DMS53 (cell line): ENCODE measurements at regions not wholly inside any gene's neighbourhood (a gene's known extent, or its start where the extent isn't known, plus 50 kb on each side); places are given as distances from the start of the nearest gene placed in this dataset.
"Not testable (repeated sequence)": the region's sequence is repeated elsewhere in the genome, so short reads cannot be mapped to it uniquely, and the experiment has no call there.

ENCODE experiments used
- DNase-seq: peaks from one replicate; lab custom pipeline; 2025; lab: John Stamatoyannopoulos, UW

- DNase-seq: no peak
These were observed 140.5 kb downstream of the ARL4A start for GRCh38 chr7:12827920-12828319.

- no peak for DNase-seq
These were observed 143.6 kb downstream of the ARL4A start for GRCh38 chr7:12831024-12831423.

- no peak for DNase-seq
These were observed 146.4 kb downstream of the ARL4A start for GRCh38 chr7:12833829-12834228.

- DNase-seq: no peak
These were observed 147.3 kb downstream of the ARL4A start for GRCh38 chr7:12834782-12835181.

GRCh38 chr7:12839508-12840153 lies 152.2 kb downstream of the ARL4A start:
- DNase-seq: peak; percentile 44

GRCh38 chr7:12844732-12845131 lies 157.3 kb downstream of the ARL4A start:
- not testable (repeated sequence) for DNase-seq

- DNase-seq: no peak
These were observed 159.6 kb downstream of the ARL4A start for GRCh38 chr7:12847001-12847400.

GRCh38 chr7:12851142-12851541 lies 163.7 kb downstream of the ARL4A start:
- DNase-seq: no peak

- no peak for DNase-seq
These were observed 164.4 kb downstream of the ARL4A start for GRCh38 chr7:12851841-12852240.

GRCh38 chr7:12855036-12855435 lies 167.6 kb downstream of the ARL4A start:
- DNase-seq: no peak

GRCh38 chr7:12859761-12860160 lies 172.3 kb downstream of the ARL4A start:
- DNase-seq: no peak

- no peak for DNase-seq
These were observed 173.6 kb downstream of the ARL4A start for GRCh38 chr7:12861070-12861469.

GRCh38 chr7:12862146-12862545 lies 174.7 kb downstream of the ARL4A start:
- DNase-seq: no peak

GRCh38 chr7:12864470-12865046 lies 177.1 kb downstream of the ARL4A start:
- no peak for DNase-seq

- no peak for DNase-seq
These were observed 178.2 kb downstream of the ARL4A start for GRCh38 chr7:12865593-12865992.

- DNase-seq: no peak
These were observed 178.8 kb downstream of the ARL4A start for GRCh38 chr7:12866207-12866606.

- DNase-seq: no peak
These were observed 180.6 kb downstream of the ARL4A start for GRCh38 chr7:12868027-12868426.

- no peak for DNase-seq
These were observed 182.8 kb downstream of the ARL4A start for GRCh38 chr7:12870219-12870618.

- no peak for DNase-seq
These were observed 185.1 kb downstream of the ARL4A start for GRCh38 chr7:12872487-12872886.

GRCh38 chr7:12873571-12873970 lies 186.1 kb downstream of the ARL4A start:
- DNase-seq: no peak

GRCh38 chr7:12879139-12879538 lies 191.7 kb downstream of the ARL4A start:
- no peak for DNase-seq

GRCh38 chr7:12881712-12882111 lies 194.3 kb downstream of the ARL4A start:
- DNase-seq: no peak

GRCh38 chr7:12882710-12883109 lies 195.3 kb downstream of the ARL4A start:
- DNase-seq: no peak

- DNase-seq: no peak
These were observed 196.6 kb downstream of the ARL4A start for GRCh38 chr7:12884033-12884432.
